Naive thymus-derived CD4-positive, alpha-beta T cell (primary cell): ENCODE measurements at regions not wholly inside any gene's neighbourhood (a gene's known extent, or its start where the extent isn't known, plus 50 kb on each side); places are given as distances from the start of the nearest gene placed in this dataset.
"Not testable (repeated sequence)": the region's sequence is repeated elsewhere in the genome, so short reads cannot be mapped to it uniquely, and the experiment has no call there.

Experiments
- ATAC-seq: fragments of 150-1000 bp; cut with Tn5 transposase; 2 replicates; pipeline ENCODE4 v1.10.0; 2021; ENCODE audit warnings: mild to moderate bottlenecking, moderate library complexity
- CTCF ChIA-PET: fragments of 350-600 bp; sonication (Branson Sonifier 250); formaldehyde crosslinking; loops from one replicate; lab custom pipeline; 2021; ENCODE audit warnings: antibody characterized with exemption; lab: Charles Lee
- POLR2A ChIA-PET: fragments of 350-600 bp; sonication (Branson Sonifier 250); formaldehyde crosslinking; loops from one replicate; lab custom pipeline; 2021; ENCODE audit warnings: antibody characterized with exemption, inconsistent platforms; lab: Charles Lee
- DNase-seq, 9 donors: peaks; one replicate each; pipeline versions ENCODE4 v3.0.0 to v3.0.0-alpha.2; 2020 to 2022; ENCODE audit warnings: mixed read lengths in 1 of 9
- H3K27ac ChIP-seq: one replicate; pipeline ENCODE4 v1.7.0; 2013; ENCODE audit warnings: mild to moderate bottlenecking, low read depth, low read length, moderate library complexity
- H3K27me3 ChIP-seq, 2 donors: one replicate each; pipeline ENCODE4 v1.7.0; 2013; ENCODE audit warnings: low read length in 2 of 2, mild to moderate bottlenecking in 2 of 2, moderate library complexity in 2 of 2; ENCODE audit not compliant: control insufficient read depth in 2 of 2, insufficient read depth in 2 of 2
- H3K36me3 ChIP-seq, 3 experiments: 1 replicate in 2 of 3; 2 replicates in 1 of 3; pipeline ENCODE4 v1.7.0; 2013; ENCODE audit warnings: low read length in 3 of 3, mild to moderate bottlenecking in 3 of 3, moderate library complexity in 1 of 3; ENCODE audit not compliant: insufficient read depth in 3 of 3, control insufficient read depth in 2 of 3
- H3K4me1 ChIP-seq, 2 donors: one replicate each; pipeline ENCODE4 v1.7.0; 2013; ENCODE audit warnings: low read length in 2 of 2, mild to moderate bottlenecking in 2 of 2, moderate library complexity in 1 of 2; ENCODE audit not compliant: control insufficient read depth in 2 of 2, insufficient read depth in 2 of 2
- H3K4me3 ChIP-seq: 2 replicates; pipeline ENCODE4 v1.7.0; 2013; ENCODE audit warnings: mild to moderate bottlenecking, low read length
- H3K9me3 ChIP-seq, 3 experiments: 1 replicate in 2 of 3; 2 replicates in 1 of 3; pipeline ENCODE4 v1.7.0; 2013; ENCODE audit warnings: low read length in 3 of 3; ENCODE audit not compliant: control insufficient read depth in 2 of 3
- H3K27ac Mint-ChIP-seq, 9 donors: one replicate each; pipeline ENCODE4 v1.8.0; 2020 to 2022; ENCODE audit warnings: mixed read lengths in 9 of 9, mild to moderate bottlenecking in 8 of 9, moderate library complexity in 5 of 9, inconsistent platforms in 2 of 9
- H3K27me3 Mint-ChIP-seq, 5 donors: one replicate each; pipeline ENCODE4 v1.8.0; 2021 to 2022; ENCODE audit warnings: mixed read lengths in 5 of 5, mild to moderate bottlenecking in 1 of 5
- H3K36me3 Mint-ChIP-seq, 5 donors: one replicate each; pipeline ENCODE4 v1.8.0; 2020 to 2022; ENCODE audit warnings: mixed read lengths in 5 of 5, mild to moderate bottlenecking in 3 of 5, inconsistent platforms in 1 of 5
- H3K4me1 Mint-ChIP-seq, 7 donors: one replicate each; pipeline ENCODE4 v1.8.0; 2020 to 2022; ENCODE audit warnings: mixed read lengths in 7 of 7, mild to moderate bottlenecking in 3 of 7, inconsistent platforms in 1 of 7
- H3K4me3 Mint-ChIP-seq, 10 donors: one replicate each; pipeline ENCODE4 v1.8.0; 2020 to 2022; ENCODE audit warnings: mild to moderate bottlenecking in 10 of 10, mixed read lengths in 10 of 10, moderate library complexity in 6 of 10, inconsistent platforms in 2 of 10
- H3K9me3 Mint-ChIP-seq, 11 donors: one replicate each; pipeline ENCODE4 v1.8.0; 2020 to 2022; ENCODE audit warnings: mixed read lengths in 11 of 11, mild to moderate bottlenecking in 4 of 11, inconsistent platforms in 1 of 11, moderate library complexity in 1 of 11
- intact Hi-C, 2 donors: fragments of 100-400 bp; cut with micrococcal nuclease; formaldehyde crosslinking; loops; one replicate each; pipeline ENCODE4 v1.15.1; 2023

- H3K27ac Mint-ChIP-seq, result no peak overlapping the region
- intact Hi-C loops, result no loop called here
- H3K4me3 ChIP-seq, result no peak overlapping the region
- H3K36me3 ChIP-seq, result no peaks in the 10 kb centered on the region
- no peaks in the 10 kb centered on the region for H3K27me3 ChIP-seq
- H3K4me3 Mint-ChIP-seq, result no peak overlapping the region
- H3K27me3 Mint-ChIP-seq, result no peaks in the 10 kb centered on the region
- no peak overlapping the region for H3K27ac ChIP-seq
- no peaks in the 10 kb centered on the region for H3K36me3 Mint-ChIP-seq
- ChIA-PET POLR2A (no interaction called here), CTCF (no interaction called here)
- H3K4me1 Mint-ChIP-seq, result no peaks in the 10 kb centered on the region
- H3K9me3 Mint-ChIP-seq, result peaks cover 0 to 3% (median 0%) of the 10 kb centered on the region in 11 donors
- no peak for DNase-seq
- H3K4me1 ChIP-seq, result no peaks in the 10 kb centered on the region
- H3K9me3 ChIP-seq, result no peaks in the 10 kb centered on the region
- ATAC-seq, result no peak
Observed at GRCh38 chr1:76730027-76730426, 137.3 kb upstream of the ST6GALNAC5 start.

GRCh38 chr1:76738355-76738754, 128.9 kb upstream of the ST6GALNAC5 start:
- H3K4me1 Mint-ChIP-seq, H3K4me3 Mint-ChIP-seq, H3K9me3 ChIP-seq, H3K27ac ChIP-seq, intact Hi-C loops, H3K36me3 ChIP-seq, POLR2A ChIA-PET, H3K27ac Mint-ChIP-seq, CTCF ChIA-PET, H3K4me1 ChIP-seq, H3K4me3 ChIP-seq, H3K36me3 Mint-ChIP-seq, ATAC-seq, DNase-seq, H3K27me3 ChIP-seq: not testable (repeated sequence)
- Mint-ChIP-seq H3K27me3 (peaks cover 0 to 15% (median 6%) of the 10 kb centered on the region in 5 donors), H3K9me3 (peaks cover 0 to 15% (median 3%) of the 10 kb centered on the region in 11 donors)

GRCh38 chr1:76740956-76741355, 126.3 kb upstream of the ST6GALNAC5 start:
- H3K4me3 Mint-ChIP-seq, H3K4me3 ChIP-seq, H3K36me3 Mint-ChIP-seq, DNase-seq, H3K27ac Mint-ChIP-seq, H3K4me1 ChIP-seq, CTCF ChIA-PET, ATAC-seq, H3K4me1 Mint-ChIP-seq, H3K27me3 ChIP-seq, POLR2A ChIA-PET, intact Hi-C loops, H3K36me3 ChIP-seq, H3K27ac ChIP-seq: not testable (repeated sequence)
- H3K9me3 ChIP-seq, result peaks cover 0 to 12% (median 0%) of the 10 kb centered on the region in 3 experiments
- H3K27me3 Mint-ChIP-seq, result peaks cover 0 to 15% (median 12%) of the 10 kb centered on the region in 5 donors
- H3K9me3 Mint-ChIP-seq, result peaks cover under 1 to 33% (median 14%) of the 10 kb centered on the region in 11 donors

GRCh38 chr1:76744989-76745388, 122.3 kb upstream of the ST6GALNAC5 start:
- Histone ChIP-seq H3K9me3 (peaks cover 0 to 12% (median 0%) of the 10 kb centered on the region in 3 experiments), H3K4me1 (no peaks in the 10 kb centered on the region), H3K27ac (no peak overlapping the region), H3K27me3 (no peaks in the 10 kb centered on the region), H3K4me3 (no peak overlapping the region), H3K36me3 (no peaks in the 10 kb centered on the region)
- Mint-ChIP-seq H3K36me3 (peaks cover 0 to 4% (median 0%) of the 10 kb centered on the region in 5 donors), H3K4me3 (no peak overlapping the region), H3K4me1 (no peaks in the 10 kb centered on the region), H3K27ac (no peak overlapping the region), H3K27me3 (peaks cover 0 to 27% (median 24%) of the 10 kb centered on the region in 5 donors), H3K9me3 (peaks cover 3 to 30% (median 18%) of the 10 kb centered on the region in 11 donors)
- POLR2A ChIA-PET, result no interaction called here
- intact Hi-C loops, result no loop called here
- no peak for ATAC-seq
- CTCF ChIA-PET, result no interaction called here
- DNase-seq, result no peak

- H3K36me3 Mint-ChIP-seq, result peaks cover 0 to 4% (median 0%) of the 10 kb centered on the region in 5 donors
- ATAC-seq, result no peak
- no peak for DNase-seq
Observed at GRCh38 chr1:76746206-76746605, 121.1 kb upstream of the ST6GALNAC5 start.

GRCh38 chr1:76754730-76755129, 112.5 kb upstream of the ST6GALNAC5 start:
- Histone ChIP-seq H3K27ac (no peak overlapping the region), H3K9me3 (no peaks in the 10 kb centered on the region), H3K4me1 (no peaks in the 10 kb centered on the region), H3K4me3 (no peak overlapping the region), H3K27me3 (no peaks in the 10 kb centered on the region), H3K36me3 (no peaks in the 10 kb centered on the region)
- Mint-ChIP-seq H3K9me3 (no peaks in the 10 kb centered on the region), H3K27ac (no peak overlapping the region), H3K4me3 (no peak overlapping the region), H3K36me3 (no peaks in the 10 kb centered on the region), H3K27me3 (peaks cover 0 to 17% (median 9%) of the 10 kb centered on the region in 5 donors), H3K4me1 (peaks cover 0 to 2% (median 0%) of the 10 kb centered on the region in 7 donors)
- ChIA-PET CTCF (no interaction called here), POLR2A (no interaction called here)
- intact Hi-C loops, result loop anchor here in 1 of 2 donors (10.0 kb wide), 1 partner anchor 600 kb away; no protein-coding TSS in a partner anchor
- ATAC-seq (no peak), DNase-seq (no peak)

More at GRCh38 chr1:76746206-76746605, 121.1 kb upstream of the ST6GALNAC5 start:
- CTCF ChIA-PET, result no interaction called here
- POLR2A ChIA-PET, result no interaction called here
- no peak overlapping the region for H3K27ac Mint-ChIP-seq
- peaks cover 0 to 31% (median 24%) of the 10 kb centered on the region in 5 donors for H3K27me3 Mint-ChIP-seq
- Histone ChIP-seq H3K4me3 (no peak overlapping the region), H3K36me3 (no peaks in the 10 kb centered on the region), H3K27me3 (no peaks in the 10 kb centered on the region), H3K4me1 (no peaks in the 10 kb centered on the region), H3K9me3 (peaks cover 0 to 12% (median 0%) of the 10 kb centered on the region in 3 experiments), H3K27ac (no peak overlapping the region)
- intact Hi-C loops, result no loop called here
- H3K9me3 Mint-ChIP-seq, result peaks cover 3 to 30% (median 18%) of the 10 kb centered on the region in 11 donors
- no peak overlapping the region for H3K4me3 Mint-ChIP-seq
- H3K4me1 Mint-ChIP-seq, result no peaks in the 10 kb centered on the region

GRCh38 chr1:76759171-76759860, 108.0 kb upstream of the ST6GALNAC5 start:
- Mint-ChIP-seq H3K4me3 (no peak overlapping the region), H3K9me3 (no peaks in the 10 kb centered on the region), H3K27me3 (peaks cover 0 to 7% (median 4%) of the 10 kb centered on the region in 5 donors), H3K36me3 (no peaks in the 10 kb centered on the region), H3K4me1 (peaks cover 0 to 2% (median 0%) of the 10 kb centered on the region in 7 donors), H3K27ac (no peak overlapping the region)
- intact Hi-C loops, result loop anchor here in 1 of 2 donors (10.0 kb wide), 1 partner anchor 605 kb away; no protein-coding TSS in a partner anchor
- Histone ChIP-seq H3K4me1 (no peaks in the 10 kb centered on the region), H3K4me3 (no peak overlapping the region), H3K36me3 (no peaks in the 10 kb centered on the region), H3K9me3 (no peaks in the 10 kb centered on the region), H3K27me3 (no peaks in the 10 kb centered on the region), H3K27ac (no peak overlapping the region)
- POLR2A ChIA-PET, result no interaction called here
- ATAC-seq (no peak), DNase-seq (no peak)
- CTCF ChIA-PET, result no interaction called here
